ENCODE measurements at regions not wholly inside any gene's neighbourhood (a gene's known extent, or its start where the extent isn't known, plus 50 kb on each side); places are given as distances from the start of the nearest gene placed in this dataset.
"Not testable (repeated sequence)": the region's sequence is repeated elsewhere in the genome, so short reads cannot be mapped to it uniquely, and the experiment has no call there.

- intact Hi-C loops (cut with DNase I): no loop called here
- DNase-seq: no peak
Measured at GRCh38 chr13:22825186-22825585, 355.6 kb upstream of the SGCG start.

- DNase-seq: no peak
- intact Hi-C loops (cut with DNase I): no loop called here
Measured at GRCh38 chr13:22828081-22828480, 352.7 kb upstream of the SGCG start.

- DNase-seq: no peak
- intact Hi-C loops (cut with DNase I): no loop called here
Measured at GRCh38 chr13:22836475-22836874, 344.3 kb upstream of the SGCG start.

- peak in 3 of 10 donors; percentile 13 to 67 (median 63) for DNase-seq
- intact Hi-C loops (cut with DNase I): no loop called here
Measured at GRCh38 chr13:22837980-22838647, 342.7 kb upstream of the SGCG start.

GRCh38 chr13:22839603-22840530, 340.9 kb upstream of the SGCG start:
- intact Hi-C loops (cut with DNase I): no loop called here
- DNase-seq: peak in 1 of 10 donors; percentile 25

GRCh38 chr13:22846551-22846950, 334.2 kb upstream of the SGCG start:
- intact Hi-C loops (cut with DNase I): no loop called here
- no peak for DNase-seq

GRCh38 chr13:22848539-22849052, 332.2 kb upstream of the SGCG start:
- intact Hi-C loops (cut with DNase I): no loop called here
- peak in 1 of 10 donors; percentile 77 for DNase-seq

- intact Hi-C loops (cut with DNase I): no loop called here
- DNase-seq: no peak
Measured at GRCh38 chr13:22855926-22856325, 324.9 kb upstream of the SGCG start.

- intact Hi-C loops (cut with DNase I): not testable (repeated sequence)
- peak in 1 of 10 donors; percentile 73 for DNase-seq
Measured at GRCh38 chr13:22858980-22859379, 321.8 kb upstream of the SGCG start.

- DNase-seq; intact Hi-C loops (cut with DNase I): not testable (repeated sequence)
Measured at GRCh38 chr13:22859411-22859810, 321.4 kb upstream of the SGCG start.

GRCh38 chr13:22861958-22862466, 318.8 kb upstream of the SGCG start:
- no peak for DNase-seq
- intact Hi-C loops (cut with DNase I): no loop called here

GRCh38 chr13:22862478-22862877, 318.3 kb upstream of the SGCG start:
- no peak for DNase-seq
- intact Hi-C loops (cut with DNase I): no loop called here

GRCh38 chr13:22866221-22866620, 314.6 kb upstream of the SGCG start:
- no peak for DNase-seq
- intact Hi-C loops (cut with DNase I): no loop called here

GRCh38 chr13:22871231-22871630, 309.5 kb upstream of the SGCG start:
- DNase-seq: no peak
- intact Hi-C loops (cut with DNase I): no loop called here

- intact Hi-C loops (cut with DNase I): no loop called here
- no peak for DNase-seq
Measured at GRCh38 chr13:22874839-22875238, 305.9 kb upstream of the SGCG start.

- intact Hi-C loops (cut with DNase I): no loop called here
- no peak for DNase-seq
Measured at GRCh38 chr13:22877421-22877820, 303.4 kb upstream of the SGCG start.

GRCh38 chr13:22880741-22881720, 299.7 kb upstream of the SGCG start:
- intact Hi-C loops (cut with DNase I): no loop called here
- DNase-seq: no peak

GRCh38 chr13:22881721-22882608, 298.8 kb upstream of the SGCG start:
- intact Hi-C loops (cut with DNase I): not testable (repeated sequence)

GRCh38 chr13:22883262-22883840, 297.4 kb upstream of the SGCG start:
- no peak for DNase-seq
- intact Hi-C loops (cut with DNase I): no loop called here

More at GRCh38 chr13:22881721-22882608, 298.8 kb upstream of the SGCG start:
- DNase-seq: not testable (repeated sequence)

Measured in posterior cingulate gyrus (tissue), 11 donors.